Adrenal gland (tissue), 5 donors: ENCODE measurements at regions not wholly inside any gene's neighbourhood (a gene's known extent, or its start where the extent isn't known, plus 50 kb on each side); places are given as distances from the start of the nearest gene placed in this dataset.
"Not testable (repeated sequence)": the region's sequence is repeated elsewhere in the genome, so short reads cannot be mapped to it uniquely, and the experiment has no call there.

ENCODE experiments used
- CTCF ChIP-seq, 6 experiments: fragments of 450-650 bp in 4 of 6; fragments of 200-600 bp in 2 of 6; sonication (generic) in 1 of 6; IDR thresholded peaks; 1 replicate in 5 of 6; 2 replicates in 1 of 6; pipeline versions ENCODE4 v1.5.1 to v1.8.0; 2016 to 2021; ENCODE audit warnings: antibody characterized with exemption in 6 of 6, mild to moderate bottlenecking in 2 of 6, moderate library complexity in 1 of 6
- POLR2A ChIP-seq, 2 donors: fragments of 450-650 bp; IDR thresholded peaks; one replicate each; pipeline ENCODE4 v1.6.1; 2017; ENCODE audit warnings: antibody characterized with exemption in 2 of 2, mild to moderate bottlenecking in 2 of 2, moderate library complexity in 1 of 2
- donor health status: DM: no; HTN: no; CAD: no.

GRCh38 chr7:128581100-128581499 is 91.0 kb upstream of the GARIN1A start:
- TF ChIP-seq POLR2A, CTCF (IDR thresholded peaks at IDR 0.05): not testable (repeated sequence)
